NCI-H446 (cell line): ENCODE measurements at regions not wholly inside any gene's neighbourhood (a gene's known extent, or its start where the extent isn't known, plus 50 kb on each side); places are given as distances from the start of the nearest gene placed in this dataset.

Experiments used
- DNase-seq, 2 experiments: peaks; one replicate each; lab custom pipeline; 2025; lab: John Stamatoyannopoulos, UW

DNA sequence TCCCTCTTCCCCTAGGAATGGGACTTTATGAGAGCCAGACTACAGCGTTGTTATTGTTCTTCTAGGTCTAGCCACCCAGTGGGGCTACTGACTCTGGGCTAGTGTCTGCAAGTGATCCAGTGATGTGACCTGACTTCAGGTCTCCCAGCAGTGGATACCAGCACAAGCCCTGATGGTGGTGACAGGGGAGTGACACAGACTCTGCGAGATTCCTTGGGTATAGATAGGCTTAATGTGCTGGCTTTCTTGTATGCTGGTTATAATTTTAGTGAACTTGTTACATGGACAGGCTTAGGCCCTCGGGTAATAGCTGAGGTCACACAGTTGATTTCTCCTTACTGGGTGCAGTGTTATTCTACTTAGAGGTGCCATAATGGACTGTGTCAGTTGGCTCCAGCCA, 106.9 kb downstream of the TBC1D30 start:
- DNase-seq = no peak

DNA sequence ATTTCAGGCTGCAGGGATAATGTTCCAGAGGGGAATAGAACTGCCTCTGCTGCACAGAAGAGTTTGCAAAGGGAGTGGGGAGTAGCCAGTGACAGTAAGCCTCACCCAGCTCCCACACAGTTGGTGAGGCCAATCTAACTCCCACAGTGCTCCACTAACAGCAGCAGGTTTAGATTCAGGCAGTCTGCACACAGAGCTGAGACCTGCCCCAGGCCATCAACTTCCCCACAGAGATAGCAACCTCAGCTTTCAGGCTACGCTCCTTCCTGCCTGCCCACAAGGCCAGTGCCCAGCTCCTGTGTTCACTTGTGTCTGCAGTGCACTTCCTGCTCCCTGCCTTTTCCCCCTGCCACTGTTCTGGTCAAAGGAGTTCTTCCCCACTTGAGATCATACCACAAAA, 107.5 kb downstream of the TBC1D30 start:
- no peak for DNase-seq

- DNase-seq = no peak
Measured at GRCh38 chr12:64933791-64934190, 109.3 kb downstream of the TBC1D30 start.

- DNase-seq = no peak
Measured at GRCh38 chr12:64937452-64937851, 113.0 kb downstream of the TBC1D30 start.

- DNase-seq = no peak
Measured at GRCh38 chr12:64938179-64938578, 113.7 kb downstream of the TBC1D30 start.

GRCh38 chr12:64943686-64944085, 119.2 kb downstream of the TBC1D30 start:
- DNase-seq = no peak

DNA sequence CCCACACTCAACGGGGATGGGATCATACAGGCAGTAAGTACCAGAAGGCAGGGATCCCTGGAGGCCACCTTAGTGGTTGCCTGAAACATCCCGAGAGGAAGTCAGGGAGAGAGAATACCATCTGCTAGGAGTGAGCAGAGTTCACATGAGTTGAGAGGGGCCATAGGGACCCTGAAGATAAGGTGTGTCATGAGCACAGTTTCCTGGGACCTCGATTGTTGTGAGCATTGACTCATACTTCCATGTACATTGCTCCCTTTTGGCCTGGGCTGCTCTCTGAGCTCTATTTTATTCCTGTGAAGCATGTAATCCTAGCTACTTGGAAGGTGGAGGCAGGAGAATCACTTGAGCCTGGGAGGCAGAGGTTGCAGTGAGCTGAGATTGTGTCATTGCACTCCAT, 120.5 kb downstream of the TBC1D30 start:
- DNase-seq = no peak

- peak in 1 of 2 experiments; percentile 41 for DNase-seq
Measured at GRCh38 chr12:64946132-64946829, 121.8 kb downstream of the TBC1D30 start.

- no peak for DNase-seq
Measured at GRCh38 chr12:64950711-64951298, 126.4 kb downstream of the TBC1D30 start.

DNA sequence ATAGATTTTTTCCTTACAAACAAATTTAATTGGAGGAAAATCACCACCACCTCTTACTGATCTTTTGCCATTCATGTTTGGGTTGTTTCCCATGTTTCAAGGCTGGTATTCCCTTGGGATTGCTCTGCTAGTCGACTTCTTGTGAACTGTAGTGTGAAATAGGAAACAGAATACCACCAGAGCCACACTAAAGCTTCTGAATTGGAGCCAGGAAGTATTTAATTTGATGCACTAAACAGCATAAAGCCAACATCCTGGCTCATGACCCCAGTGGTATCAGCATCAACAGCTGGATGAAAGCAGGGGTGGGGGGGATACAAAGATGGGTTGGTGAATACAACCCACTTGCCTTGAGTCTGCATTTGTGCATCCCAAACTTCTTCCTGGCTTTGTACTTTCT, 127.5 kb downstream of the TBC1D30 start:
- peak in 1 of 2 experiments; percentile 8 for DNase-seq

DNA sequence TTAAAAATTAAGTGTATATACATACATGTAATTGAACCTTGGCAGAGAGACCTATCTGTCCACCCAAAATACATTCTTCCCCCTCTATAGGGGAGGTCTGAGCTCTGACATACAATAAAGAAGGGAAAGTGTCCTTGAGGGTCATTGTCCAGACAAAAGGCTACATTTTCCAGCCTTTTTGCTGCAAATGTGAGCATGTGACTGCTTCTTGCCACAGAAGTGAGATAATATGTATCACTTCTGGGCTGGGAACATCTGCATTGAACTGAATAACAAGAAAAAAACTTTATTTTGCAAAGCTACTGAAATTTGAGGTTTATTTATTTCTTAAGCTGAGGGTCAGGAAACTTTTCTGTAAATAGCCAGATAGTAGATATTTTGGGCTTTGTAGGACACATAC, 131.3 kb downstream of the TBC1D30 start:
- no peak for DNase-seq

DNA sequence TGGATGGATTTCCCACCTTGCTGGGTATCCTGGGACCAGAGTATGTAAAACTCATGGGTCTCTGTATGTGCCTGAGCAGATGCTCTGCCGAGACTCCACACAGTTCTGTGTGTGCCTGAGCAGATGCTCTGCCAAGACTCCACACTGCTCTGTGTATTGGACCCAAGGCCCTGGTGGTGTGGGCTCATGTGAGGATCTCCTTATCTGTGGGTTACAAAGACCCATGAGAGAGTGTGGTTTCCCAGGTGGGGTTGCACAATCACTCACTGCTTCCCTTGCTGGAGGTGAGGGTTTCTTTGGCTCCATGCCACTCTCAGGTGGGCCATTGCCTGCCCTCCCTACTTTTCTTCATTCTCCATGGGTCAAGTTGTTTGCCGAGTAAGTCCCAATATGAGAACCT, 141.5 kb downstream of the TBC1D30 start:
- no peak for DNase-seq

GRCh38 chr12:64968989-64969819, 144.8 kb downstream of the TBC1D30 start:
- DNase-seq = no peak

GRCh38 chr12:64976131-64976530, 145.0 kb downstream of the WIF1 start:
- no peak for DNase-seq

DNA sequence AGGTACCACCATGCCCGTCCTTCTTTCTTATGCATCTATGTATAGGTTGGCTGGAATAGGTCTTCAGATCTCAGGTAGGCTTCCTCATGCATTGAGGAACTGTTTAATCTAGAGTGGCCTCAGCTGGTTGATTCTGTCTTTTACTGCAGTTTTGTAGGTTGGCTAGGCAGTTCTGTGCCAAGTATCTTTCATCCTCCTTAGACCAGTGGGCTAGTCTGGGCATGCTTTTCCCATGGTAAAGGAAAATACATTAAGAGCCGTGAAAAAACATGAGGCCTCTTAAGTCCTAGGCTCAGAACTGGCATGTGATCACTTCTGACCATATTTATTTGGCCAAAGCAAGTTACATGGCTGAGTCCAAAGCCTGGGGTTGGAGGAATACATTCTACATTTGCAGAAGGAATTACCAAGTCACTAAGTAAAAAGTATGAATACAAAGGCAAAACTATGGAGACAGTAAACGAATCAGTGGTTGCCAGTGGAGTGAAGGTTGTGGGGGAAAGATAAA, 137.3 kb downstream of the WIF1 start:
- no peak for DNase-seq

GRCh38 chr12:64991121-64991611, 129.9 kb downstream of the WIF1 start:
- no peak for DNase-seq

GRCh38 chr12:64992116-64992515, 129.0 kb downstream of the WIF1 start:
- no peak for DNase-seq

DNA sequence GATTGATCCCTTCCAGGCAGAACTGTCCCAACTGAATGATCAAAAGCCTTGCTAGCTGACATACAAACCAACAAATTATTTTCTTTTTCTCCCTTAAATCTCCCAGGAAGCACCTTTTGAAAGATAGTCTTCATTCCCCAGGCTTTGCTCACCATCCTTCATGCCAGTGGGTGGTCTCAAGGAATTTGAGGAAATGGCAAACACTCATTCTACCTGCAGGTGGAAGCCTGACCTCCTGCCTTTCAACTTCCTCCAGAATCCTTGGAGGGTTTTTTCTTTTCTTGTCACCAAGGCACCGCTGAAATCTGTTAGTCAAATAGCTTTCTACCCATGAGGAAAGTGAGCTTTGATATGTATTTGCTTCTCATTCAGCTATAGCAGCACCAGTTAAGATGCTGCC, 128.5 kb downstream of the WIF1 start:
- DNase-seq = no peak

DNA sequence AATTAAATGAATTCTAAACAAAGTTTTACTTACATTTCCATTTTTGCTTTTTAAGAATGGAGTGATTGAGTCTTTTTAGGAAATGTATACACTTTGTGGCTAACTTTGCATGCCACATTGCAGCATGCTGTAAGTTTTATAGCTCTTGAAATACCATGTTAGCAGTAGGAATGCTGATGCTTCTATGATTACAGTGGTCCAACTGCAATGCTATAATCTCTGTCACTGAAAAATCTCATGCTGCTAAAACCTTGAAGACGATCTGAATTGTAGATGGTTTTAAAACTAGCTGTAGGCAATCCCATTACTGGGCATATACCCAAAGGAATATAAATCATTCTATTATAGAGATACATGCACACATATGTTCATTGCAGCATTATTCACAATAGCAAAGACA, 127.6 kb downstream of the WIF1 start:
- no peak for DNase-seq

DNA sequence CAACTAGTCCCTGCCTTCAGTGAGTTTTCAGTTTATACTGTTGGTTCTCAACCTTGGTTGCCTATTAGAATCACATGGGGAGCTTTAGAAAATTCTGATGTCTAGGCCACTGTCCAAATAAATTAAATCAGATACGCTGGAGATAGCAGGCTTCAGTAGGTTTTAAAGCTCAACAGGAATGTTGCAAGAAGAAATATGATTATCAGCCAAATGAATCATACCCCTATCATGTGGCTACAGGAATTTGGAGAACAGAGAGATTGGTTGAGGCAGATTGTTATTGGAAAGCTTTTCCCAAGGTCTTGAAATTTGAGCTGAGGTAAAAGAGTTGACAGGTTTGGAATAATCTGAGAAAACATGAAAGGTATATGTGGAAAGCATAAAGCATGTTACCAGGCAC, 125.3 kb downstream of the WIF1 start:
- no peak for DNase-seq

DNA sequence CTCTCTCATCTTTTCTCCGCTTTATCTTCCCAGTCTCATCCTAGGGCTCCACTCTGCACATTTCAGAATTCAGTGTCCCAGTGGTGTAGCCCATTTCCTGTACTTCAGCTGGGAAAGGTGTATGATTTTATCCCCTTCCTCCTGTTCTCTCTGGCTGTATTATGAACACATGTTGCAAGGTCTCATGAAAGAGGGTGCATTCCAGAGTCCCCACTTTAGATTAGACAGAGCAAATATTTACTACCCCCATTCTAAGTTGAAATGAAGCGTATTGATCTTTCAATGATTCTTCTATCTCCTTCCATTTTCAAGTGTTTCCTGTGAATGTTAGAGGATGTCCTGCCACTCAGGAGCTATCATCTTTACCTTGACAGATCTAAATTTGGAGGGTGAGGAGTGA, 123.2 kb downstream of the WIF1 start:
- no peak for DNase-seq

DNA sequence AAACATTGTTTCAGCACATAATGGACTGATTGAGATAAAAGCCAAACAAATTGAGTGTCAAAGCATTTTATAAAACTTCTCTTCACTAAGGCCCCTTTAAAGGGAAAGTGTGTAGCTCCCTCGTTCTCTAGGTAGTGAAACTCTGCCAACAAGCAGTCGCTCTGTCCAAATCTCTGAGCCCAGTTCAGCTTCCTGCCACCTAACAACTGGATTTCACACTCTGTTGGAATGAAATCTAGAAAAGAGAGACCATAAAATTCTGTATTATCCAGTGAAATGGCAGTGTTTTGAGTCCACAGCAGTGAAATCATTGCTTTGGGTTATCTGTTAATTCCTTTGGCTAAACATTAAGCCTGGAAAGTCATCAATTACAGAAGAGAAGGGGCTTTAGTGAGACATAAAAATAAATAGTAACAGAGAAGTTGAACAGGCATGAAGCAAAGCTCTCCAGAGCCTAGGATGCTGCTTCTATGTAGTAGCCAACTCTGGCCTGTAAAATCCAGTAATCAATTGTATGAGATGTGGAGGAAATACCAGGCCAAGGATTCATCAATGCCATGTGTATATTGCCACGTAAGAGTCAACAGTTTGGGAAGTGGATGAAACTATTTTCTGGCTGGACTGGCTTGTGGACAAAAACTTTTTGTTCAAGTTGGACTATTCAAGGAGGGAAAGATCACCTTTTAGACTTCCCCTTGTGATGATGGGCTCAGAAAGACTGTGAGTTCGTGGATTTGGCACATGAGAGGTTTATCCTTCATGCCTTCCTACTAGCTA, 122.5 kb downstream of the WIF1 start:
- DNase-seq = no peak
